ENCODE measurements at regions not wholly inside any gene's neighbourhood (a gene's known extent, or its start where the extent isn't known, plus 50 kb on each side); places are given as distances from the start of the nearest gene placed in this dataset.
"Not testable (repeated sequence)": the region's sequence is repeated elsewhere in the genome, so short reads cannot be mapped to it uniquely, and the experiment has no call there.

GRCh38 chr1:145482214-145482860, 56.9 kb upstream of the NBPF20 start:
- not testable (repeated sequence) for DNase-seq (ENCODE audit: low read depth)

- not testable (repeated sequence) for DNase-seq (ENCODE audit: low read depth)
Observed at GRCh38 chr1:145475962-145476361, 50.6 kb upstream of the NBPF20 start.

DNA sequence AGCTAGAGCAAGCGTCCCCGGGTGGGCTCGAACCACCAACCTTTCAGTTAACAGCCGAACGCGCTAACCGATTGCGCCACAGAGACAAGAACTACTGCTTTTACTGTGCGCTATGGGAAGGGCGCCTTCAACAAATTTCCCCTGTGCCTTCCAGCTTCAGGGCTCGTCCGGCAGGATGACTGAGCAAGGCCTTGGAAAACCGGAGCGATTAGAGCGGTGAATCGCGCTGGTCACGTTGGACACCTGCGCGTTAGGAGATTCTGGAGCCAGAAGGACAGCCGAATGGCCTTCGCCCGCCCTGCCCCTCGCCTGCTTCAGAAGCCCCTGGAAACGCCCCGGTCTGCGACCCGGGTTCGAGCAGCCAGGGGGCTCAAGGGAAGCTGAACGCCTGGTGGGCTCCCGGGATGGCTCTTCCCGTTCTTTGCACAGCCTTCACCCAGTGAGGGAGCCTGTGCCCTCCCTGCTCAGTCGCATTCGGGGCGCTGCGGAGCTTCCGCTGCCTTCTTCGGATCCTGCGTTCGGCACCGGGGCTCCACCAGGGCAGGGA, 50.0 kb upstream of the NBPF20 start:
- DNase-seq (ENCODE audit: low read depth), result not testable (repeated sequence)
